A673 (cell line): ENCODE measurements at regions not wholly inside any gene's neighbourhood (a gene's known extent, or its start where the extent isn't known, plus 50 kb on each side); places are given as distances from the start of the nearest gene placed in this dataset.

Experiments used
- CTCF ChIP-seq: fragments of 300-800, 200-600 bp; sonication (generic); conservative IDR thresholded peaks from 2 replicates; pipeline ENCODE4 v1.5.1; 2017; ENCODE audit warnings: low read depth, mild to moderate bottlenecking, antibody characterized with exemption, low read length, moderate library complexity, mixed read lengths
- EZH2 ChIP-seq: fragments of 200-600 bp; sonication (generic); IDR thresholded peaks from 2 replicates; pipeline ENCODE4 v1.6.1; 2017; ENCODE audit warnings: borderline replicate concordance, low read depth, mild to moderate bottlenecking, mixed read lengths, antibody characterized with exemption, low read length; ENCODE audit not compliant: poor library complexity, severe bottlenecking

GRCh38 chr4:151855747-151856146 lies 94.9 kb upstream of the GATB start:
- TF ChIP-seq CTCF (no peak), EZH2 (no peak)
